ENCODE measurements at regions not wholly inside any gene's neighbourhood (a gene's known extent, or its start where the extent isn't known, plus 50 kb on each side); places are given as distances from the start of the nearest gene placed in this dataset.
A peak's percentile ranks its signal among the peaks of the same experiment; 100 is the strongest.
"Not testable (repeated sequence)": the region's sequence is repeated elsewhere in the genome, so short reads cannot be mapped to it uniquely, and the experiment has no call there.

- not testable (repeated sequence) for DNase-seq
Observed at GRCh38 chr7:123321578-123321977, 121.8 kb upstream of the SLC13A1 start.

- DNase-seq = no peak
Observed at GRCh38 chr7:123319911-123320310, 120.1 kb upstream of the SLC13A1 start.

- DNase-seq = no peak
Observed at GRCh38 chr7:123314886-123315285, 115.1 kb upstream of the SLC13A1 start.

- DNase-seq = no peak
Observed at GRCh38 chr7:123308254-123308951, 108.6 kb upstream of the SLC13A1 start.

- DNase-seq = no peak
Observed at GRCh38 chr7:123305840-123306375, 106.1 kb upstream of the SLC13A1 start.

- DNase-seq = no peak
Observed at GRCh38 chr7:123303926-123304325, 104.2 kb upstream of the SLC13A1 start.

GRCh38 chr7:123296965-123297364, 97.2 kb upstream of the SLC13A1 start:
- DNase-seq = no peak

GRCh38 chr7:123293710-123294109, 93.9 kb upstream of the SLC13A1 start:
- no peak for DNase-seq

GRCh38 chr7:123292227-123292626, 92.5 kb upstream of the SLC13A1 start:
- no peak for DNase-seq

- no peak for DNase-seq
Observed at GRCh38 chr7:123289200-123289599, 89.4 kb upstream of the SLC13A1 start.

- peak; percentile 18 for DNase-seq
Observed at GRCh38 chr7:123285076-123285700, 85.4 kb upstream of the SLC13A1 start.

- no peak for DNase-seq
Observed at GRCh38 chr7:123283373-123283772, 83.6 kb upstream of the SLC13A1 start.

GRCh38 chr7:123282181-123282580, 82.4 kb upstream of the SLC13A1 start:
- DNase-seq = no peak

GRCh38 chr7:123279949-123280348, 80.2 kb upstream of the SLC13A1 start:
- no peak for DNase-seq

GRCh38 chr7:123275036-123275753, 75.4 kb upstream of the SLC13A1 start:
- no peak for DNase-seq

GRCh38 chr7:123273185-123273584, 73.4 kb upstream of the SLC13A1 start:
- DNase-seq = no peak

- DNase-seq = no peak
Observed at GRCh38 chr7:123271856-123272255, 72.1 kb upstream of the SLC13A1 start.

GRCh38 chr7:123271231-123271630, 71.5 kb upstream of the SLC13A1 start:
- DNase-seq = no peak

- DNase-seq = no peak
Observed at GRCh38 chr7:123270570-123270969, 70.8 kb upstream of the SLC13A1 start.

GRCh38 chr7:123265853-123266252, 66.1 kb upstream of the SLC13A1 start:
- DNase-seq = no peak

- not testable (repeated sequence) for DNase-seq
Observed at GRCh38 chr7:123264820-123265219, 65.1 kb upstream of the SLC13A1 start.

GRCh38 chr7:123260428-123260960, 60.7 kb upstream of the SLC13A1 start:
- DNase-seq = peak; percentile 47

GRCh38 chr7:123259759-123260158, 60.0 kb upstream of the SLC13A1 start:
- no peak for DNase-seq

All from DMS53 (cell line).